Hepatocyte (in vitro differentiated cells): ENCODE measurements at regions not wholly inside any gene's neighbourhood (a gene's known extent, or its start where the extent isn't known, plus 50 kb on each side); places are given as distances from the start of the nearest gene placed in this dataset.

ENCODE experiments used
- DNase-seq: peaks from one replicate; pipeline ENCODE4 v3.0.0-alpha.2; 2016; ENCODE audit warnings: low spot score
- H2AFZ ChIP-seq: fragments of 200-600 bp; sonication (generic); 2 replicates; pipeline ENCODE4 v1.6.0; 2016; ENCODE audit warnings: antibody characterized with exemption, mild to moderate bottlenecking
- H3K27ac ChIP-seq: fragments of 200-600 bp; sonication (generic); 2 replicates; pipeline ENCODE4 v1.5.1; 2016; ENCODE audit warnings: mild to moderate bottlenecking
- H3K27me3 ChIP-seq: fragments of 200-600 bp; sonication (generic); 2 replicates; pipeline ENCODE4 v1.6.1; 2016
- H3K36me3 ChIP-seq: fragments of 200-600 bp; sonication (generic); replicated peaks from 2 replicates; pipeline ENCODE4 v1.5.1; 2016; ENCODE audit warnings: low read depth; ENCODE audit not compliant: insufficient read depth
- H3K4me1 ChIP-seq: fragments of 200-600 bp; sonication (generic); 2 replicates; pipeline ENCODE4 v1.5.1; 2016; ENCODE audit warnings: mild to moderate bottlenecking, moderate library complexity; ENCODE audit not compliant: insufficient read depth
- H3K4me2 ChIP-seq: fragments of 200-600 bp; sonication (generic); 2 replicates; pipeline ENCODE4 v1.6.0; 2016
- H3K4me3 ChIP-seq: fragments of 200-600 bp; sonication (generic); 2 replicates; pipeline ENCODE4 v1.5.1; 2016; ENCODE audit warnings: mild to moderate bottlenecking
- H3K79me2 ChIP-seq: fragments of 200-600 bp; sonication (generic); 2 replicates; pipeline ENCODE4 v1.6.0; 2017; ENCODE audit warnings: mild to moderate bottlenecking
- H3K9me2 ChIP-seq: fragments of 200-600 bp; sonication (generic); replicated peaks from 2 replicates; pipeline ENCODE4 v1.6.0; 2017; ENCODE audit warnings: mild to moderate bottlenecking; ENCODE audit not compliant: insufficient read depth
- H3K9me3 ChIP-seq: fragments of 200-600 bp; sonication (generic); 2 replicates; pipeline ENCODE4 v1.5.1; 2016; ENCODE audit warnings: low read depth, mild to moderate bottlenecking
- H4K20me1 ChIP-seq: fragments of 200-600 bp; sonication (generic); 2 replicates; pipeline ENCODE4 v1.6.0; 2016; ENCODE audit warnings: mild to moderate bottlenecking; ENCODE audit not compliant: insufficient read depth, poor library complexity, severe bottlenecking
- EZH2 ChIP-seq: fragments of 200-600 bp; sonication (generic); IDR thresholded peaks from 2 replicates; pipeline ENCODE4 v1.6.1; 2016; ENCODE audit warnings: antibody characterized with exemption, mild to moderate bottlenecking, borderline replicate concordance
- EZH2phosphoT487 ChIP-seq: fragments of 200-600 bp; sonication (generic); IDR thresholded peaks from one replicate; pipeline ENCODE4 v1.6.1; 2018; ENCODE audit warnings: antibody characterized with exemption, mild to moderate bottlenecking, low read depth, moderate library complexity; ENCODE audit not compliant: unreplicated experiment, severe bottlenecking
- WGBS: methylation state at CpG from one replicate; pipeline ENCODE4 v1.1.6; 2016; ENCODE audit warnings: low lambda C conversion rate; ENCODE audit errors: missing lambda C conversion rate; 5-methylcytosine and 5-hydroxymethylcytosine counted together
- TF ChIP-seq, protein P1 (sequence below): fragments of 200-600 bp; sonication (generic); IDR thresholded peaks from 2 replicates; pipeline ENCODE4 v1.5.1; 2016; ENCODE audit warnings: antibody characterized with exemption, mild to moderate bottlenecking; ENCODE audit not compliant: poor library complexity

DNA sequence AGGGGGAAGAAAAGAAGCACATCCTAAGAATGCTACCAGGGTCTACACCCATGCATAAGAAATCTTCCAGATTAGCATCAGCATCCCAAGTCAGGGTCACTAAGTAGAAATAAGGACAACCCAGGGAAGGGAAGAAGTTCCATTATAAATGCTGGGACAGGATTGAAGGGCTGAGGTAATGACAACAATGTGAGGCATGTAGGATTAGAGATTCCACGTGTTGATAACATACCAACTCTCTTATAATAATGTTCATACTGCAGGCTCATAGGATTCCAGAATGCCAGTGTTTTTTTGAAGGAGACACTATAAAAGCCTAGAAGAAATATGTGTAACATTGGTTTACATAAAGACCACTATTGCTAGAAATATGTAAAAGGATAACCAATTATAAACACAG, 201.2 kb downstream of the MID1IP1 start:
- Histone ChIP-seq H3K9me3 (no peaks in the 10 kb centered on the region), H3K4me1 (peaks cover 5% of the 10 kb centered on the region), H3K27me3 (no peaks in the 10 kb centered on the region), H3K27ac (no peak overlapping the region), H3K36me3 (no peaks in the 10 kb centered on the region), H3K4me2 (no peak overlapping the region), H2AFZ (no peak overlapping the region), H4K20me1 (no peaks in the 10 kb centered on the region), H3K9me2 (no peaks in the 10 kb centered on the region), H3K79me2 (no peaks in the 10 kb centered on the region), H3K4me3 (no peak overlapping the region)
- DNase-seq: no peak
- TF ChIP-seq, protein P1, sequence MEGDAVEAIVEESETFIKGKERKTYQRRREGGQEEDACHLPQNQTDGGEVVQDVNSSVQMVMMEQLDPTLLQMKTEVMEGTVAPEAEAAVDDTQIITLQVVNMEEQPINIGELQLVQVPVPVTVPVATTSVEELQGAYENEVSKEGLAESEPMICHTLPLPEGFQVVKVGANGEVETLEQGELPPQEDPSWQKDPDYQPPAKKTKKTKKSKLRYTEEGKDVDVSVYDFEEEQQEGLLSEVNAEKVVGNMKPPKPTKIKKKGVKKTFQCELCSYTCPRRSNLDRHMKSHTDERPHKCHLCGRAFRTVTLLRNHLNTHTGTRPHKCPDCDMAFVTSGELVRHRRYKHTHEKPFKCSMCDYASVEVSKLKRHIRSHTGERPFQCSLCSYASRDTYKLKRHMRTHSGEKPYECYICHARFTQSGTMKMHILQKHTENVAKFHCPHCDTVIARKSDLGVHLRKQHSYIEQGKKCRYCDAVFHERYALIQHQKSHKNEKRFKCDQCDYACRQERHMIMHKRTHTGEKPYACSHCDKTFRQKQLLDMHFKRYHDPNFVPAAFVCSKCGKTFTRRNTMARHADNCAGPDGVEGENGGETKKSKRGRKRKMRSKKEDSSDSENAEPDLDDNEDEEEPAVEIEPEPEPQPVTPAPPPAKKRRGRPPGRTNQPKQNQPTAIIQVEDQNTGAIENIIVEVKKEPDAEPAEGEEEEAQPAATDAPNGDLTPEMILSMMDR: no peak
- TF ChIP-seq EZH2 (no peak), EZH2phosphoT487 (no peak)
- 37% methylated on average over 1 of the region's 1 CpG for WGBS

DNA sequence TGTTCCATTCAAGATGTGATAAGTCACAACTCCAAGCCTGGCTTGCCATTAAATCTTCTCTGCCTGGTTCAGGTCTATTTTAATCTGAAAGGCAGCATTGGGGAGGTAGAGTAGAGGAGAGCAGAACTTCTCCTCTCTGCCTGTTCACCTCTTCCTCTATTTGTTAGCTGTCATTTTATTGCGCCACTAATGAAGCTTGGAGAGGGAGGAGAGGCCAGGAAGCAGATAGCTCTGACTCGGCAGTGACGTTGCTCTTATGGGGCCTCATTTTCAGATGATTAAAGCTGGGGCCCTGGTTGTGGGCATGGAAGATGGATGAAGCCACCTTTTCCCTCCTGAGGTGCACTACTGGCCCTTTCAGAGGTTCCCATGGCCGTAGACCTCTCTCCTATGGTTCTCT, 207.3 kb downstream of the MID1IP1 start:
- Histone ChIP-seq H3K9me2 (no peaks in the 10 kb centered on the region), H2AFZ (no peak overlapping the region), H3K79me2 (no peaks in the 10 kb centered on the region), H3K4me2 (no peak overlapping the region), H3K4me1 (peaks cover 10% of the 10 kb centered on the region), H3K9me3 (no peaks in the 10 kb centered on the region), H4K20me1 (no peaks in the 10 kb centered on the region), H3K27ac (no peak overlapping the region), H3K4me3 (no peak overlapping the region), H3K27me3 (no peaks in the 10 kb centered on the region), H3K36me3 (no peaks in the 10 kb centered on the region)
- TF ChIP-seq, protein P1: no peak
- TF ChIP-seq EZH2phosphoT487: no peak
- TF ChIP-seq EZH2: no peak
- WGBS: 75% methylated on average over 4 of the region's 4 CpGs
- DNase-seq: no peak

DNA sequence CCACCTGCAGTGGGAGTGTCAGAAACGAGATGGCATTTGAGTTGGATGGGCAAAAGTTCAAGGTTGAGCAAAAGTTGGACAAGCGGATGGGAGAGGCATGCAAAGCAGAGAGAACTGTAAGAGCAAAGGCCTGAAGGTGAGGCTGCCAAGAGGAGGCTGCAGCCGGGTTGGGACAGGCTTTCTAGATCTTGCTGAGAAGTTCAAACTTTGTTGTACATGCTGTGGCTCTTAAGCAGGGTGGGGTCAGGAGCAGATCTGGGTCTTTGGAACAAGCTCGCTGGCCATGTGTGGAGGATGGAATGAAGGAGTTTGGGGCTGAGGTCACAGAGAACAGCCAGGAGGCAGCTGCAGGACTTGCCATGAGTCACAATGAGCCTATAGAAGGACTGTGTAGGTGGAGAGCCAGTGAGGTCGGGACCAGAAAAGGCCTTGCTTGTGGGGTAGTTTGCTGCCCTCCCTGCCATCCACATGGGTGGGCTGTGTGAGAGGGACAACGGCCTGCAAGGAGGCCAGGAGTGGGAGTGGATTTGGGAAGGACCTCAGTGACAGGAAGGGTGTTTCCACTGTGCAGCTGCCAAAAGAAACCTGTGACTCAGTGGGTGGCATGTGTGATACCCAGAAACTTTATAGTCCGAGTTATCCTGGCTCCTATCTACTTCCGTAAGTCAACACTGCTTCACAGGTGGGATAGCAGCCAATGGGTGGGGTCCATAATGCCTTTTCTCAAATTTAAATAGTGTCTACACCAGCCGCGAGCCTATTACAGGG, 210.4 kb downstream of the MID1IP1 start:
- Histone ChIP-seq H3K9me2 (no peaks in the 10 kb centered on the region), H2AFZ (no peak overlapping the region), H3K79me2 (no peaks in the 10 kb centered on the region), H3K4me3 (no peak overlapping the region), H3K9me3 (no peaks in the 10 kb centered on the region), H3K27ac (no peak overlapping the region), H4K20me1 (no peaks in the 10 kb centered on the region), H3K4me1 (peaks cover 10% of the 10 kb centered on the region), H3K4me2 (no peak overlapping the region), H3K36me3 (no peaks in the 10 kb centered on the region), H3K27me3 (no peaks in the 10 kb centered on the region)
- DNase-seq: no peak
- WGBS: 80% methylated on average over 10 of the region's 10 CpGs
- no peak for TF ChIP-seq EZH2
- TF ChIP-seq EZH2phosphoT487: no peak
- TF ChIP-seq, protein P1: no peak
